SU-DHL-6 (cell line): ENCODE measurements at regions not wholly inside any gene's neighbourhood (a gene's known extent, or its start where the extent isn't known, plus 50 kb on each side); places are given as distances from the start of the nearest gene placed in this dataset.

Source experiments
- EZH2phosphoT487 ChIP-seq: fragments of 200-600 bp; sonication (generic), shearing (Covaris generic); conservative IDR thresholded peaks from 2 replicates; pipeline ENCODE4 v1.6.1; 2018; ENCODE audit warnings: mild to moderate bottlenecking, antibody characterized with exemption, low read length, moderate library complexity, mixed read lengths
- TF ChIP-seq, protein P1 (sequence below): fragments of 200-600 bp; sonication (generic); IDR thresholded peaks from one replicate; pipeline ENCODE4 v1.5.1; 2017; ENCODE audit warnings: antibody characterized with exemption, mild to moderate bottlenecking, low read length, moderate library complexity; ENCODE audit not compliant: insufficient read depth, poor library complexity, severe bottlenecking

DNA sequence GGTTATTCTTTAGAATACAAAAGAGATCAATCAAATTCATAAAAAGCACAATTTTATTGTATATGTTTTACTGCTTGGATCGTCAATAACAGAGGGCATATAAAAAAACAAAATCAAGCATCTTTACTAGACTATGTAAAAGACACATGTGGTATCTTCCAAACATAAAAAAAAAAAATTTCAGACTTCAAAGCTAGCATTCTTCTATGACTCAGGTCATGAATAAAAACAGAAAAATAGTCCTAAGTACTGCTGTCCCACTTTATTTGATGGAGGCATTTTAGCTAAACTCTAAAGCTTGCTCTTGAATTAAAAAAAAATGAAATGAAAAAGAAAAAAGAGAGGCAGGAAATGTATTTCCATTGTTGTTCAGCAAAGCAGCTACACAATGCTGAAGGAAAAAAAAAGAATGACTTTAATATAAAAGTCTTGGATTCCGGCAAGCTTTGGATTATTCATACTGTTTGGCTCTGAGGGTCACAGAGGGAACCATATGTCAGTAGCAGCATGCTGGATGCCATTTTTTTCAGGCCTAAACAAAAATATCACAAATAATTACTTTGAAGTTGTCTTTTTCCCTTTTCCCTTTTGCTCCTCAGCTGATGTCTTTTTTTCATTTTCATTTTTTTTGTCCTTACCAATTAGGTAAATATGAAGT lies 249.1 kb upstream of the DIAPH2 start:
- TF ChIP-seq, protein P1, sequence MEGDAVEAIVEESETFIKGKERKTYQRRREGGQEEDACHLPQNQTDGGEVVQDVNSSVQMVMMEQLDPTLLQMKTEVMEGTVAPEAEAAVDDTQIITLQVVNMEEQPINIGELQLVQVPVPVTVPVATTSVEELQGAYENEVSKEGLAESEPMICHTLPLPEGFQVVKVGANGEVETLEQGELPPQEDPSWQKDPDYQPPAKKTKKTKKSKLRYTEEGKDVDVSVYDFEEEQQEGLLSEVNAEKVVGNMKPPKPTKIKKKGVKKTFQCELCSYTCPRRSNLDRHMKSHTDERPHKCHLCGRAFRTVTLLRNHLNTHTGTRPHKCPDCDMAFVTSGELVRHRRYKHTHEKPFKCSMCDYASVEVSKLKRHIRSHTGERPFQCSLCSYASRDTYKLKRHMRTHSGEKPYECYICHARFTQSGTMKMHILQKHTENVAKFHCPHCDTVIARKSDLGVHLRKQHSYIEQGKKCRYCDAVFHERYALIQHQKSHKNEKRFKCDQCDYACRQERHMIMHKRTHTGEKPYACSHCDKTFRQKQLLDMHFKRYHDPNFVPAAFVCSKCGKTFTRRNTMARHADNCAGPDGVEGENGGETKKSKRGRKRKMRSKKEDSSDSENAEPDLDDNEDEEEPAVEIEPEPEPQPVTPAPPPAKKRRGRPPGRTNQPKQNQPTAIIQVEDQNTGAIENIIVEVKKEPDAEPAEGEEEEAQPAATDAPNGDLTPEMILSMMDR = no peak
- no peak for TF ChIP-seq EZH2phosphoT487
